Ovary (tissue), 3 donors: ENCODE measurements at regions not wholly inside any gene's neighbourhood (a gene's known extent, or its start where the extent isn't known, plus 50 kb on each side); places are given as distances from the start of the nearest gene placed in this dataset.
"Not testable (repeated sequence)": the region's sequence is repeated elsewhere in the genome, so short reads cannot be mapped to it uniquely, and the experiment has no call there.

ENCODE experiments used
- EP300 ChIP-seq: sonication (generic); formaldehyde crosslinking; IDR thresholded peaks from one replicate; pipeline ENCODE4 v1.6.1; 2017; ENCODE audit warnings: antibody characterized with exemption
- POLR2A ChIP-seq: fragments of 450-650 bp; IDR thresholded peaks from one replicate; pipeline ENCODE4 v1.6.1; 2017; ENCODE audit warnings: antibody characterized with exemption, mild to moderate bottlenecking, moderate library complexity
- TF ChIP-seq, protein P1 (sequence below), 3 donors: fragments of 450-650 bp in 2 of 3; fragments of 200-600 bp in 1 of 3; IDR thresholded peaks; one replicate each; pipeline versions ENCODE4 v1.5.1 to v1.8.0; 2016 to 2022; ENCODE audit warnings: antibody characterized with exemption in 3 of 3, mild to moderate bottlenecking in 1 of 3
- donor health status: DM: no; HTN: no; CAD: no.

DNA sequence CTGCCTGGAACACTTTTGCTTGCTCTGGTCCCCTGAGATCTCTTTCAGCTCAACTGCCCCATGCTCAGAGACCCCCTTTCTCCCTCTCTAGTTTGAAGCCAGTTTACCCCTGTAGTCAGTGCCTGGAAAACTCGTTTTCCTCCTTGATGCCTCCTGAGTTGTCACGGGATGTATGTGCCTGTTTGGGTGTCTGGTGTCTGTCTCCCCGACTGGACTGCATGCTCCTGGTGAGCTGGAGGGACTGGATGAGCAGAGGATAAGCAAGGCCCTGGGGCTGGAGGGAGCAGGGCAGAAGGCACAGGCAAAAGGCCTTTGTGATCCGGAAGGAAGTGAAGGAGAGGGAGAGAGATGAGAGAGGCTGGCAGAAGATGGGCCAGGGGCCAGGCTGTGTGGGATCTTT is 120.3 kb upstream of the ZNF195 start:
- TF ChIP-seq, protein P1, sequence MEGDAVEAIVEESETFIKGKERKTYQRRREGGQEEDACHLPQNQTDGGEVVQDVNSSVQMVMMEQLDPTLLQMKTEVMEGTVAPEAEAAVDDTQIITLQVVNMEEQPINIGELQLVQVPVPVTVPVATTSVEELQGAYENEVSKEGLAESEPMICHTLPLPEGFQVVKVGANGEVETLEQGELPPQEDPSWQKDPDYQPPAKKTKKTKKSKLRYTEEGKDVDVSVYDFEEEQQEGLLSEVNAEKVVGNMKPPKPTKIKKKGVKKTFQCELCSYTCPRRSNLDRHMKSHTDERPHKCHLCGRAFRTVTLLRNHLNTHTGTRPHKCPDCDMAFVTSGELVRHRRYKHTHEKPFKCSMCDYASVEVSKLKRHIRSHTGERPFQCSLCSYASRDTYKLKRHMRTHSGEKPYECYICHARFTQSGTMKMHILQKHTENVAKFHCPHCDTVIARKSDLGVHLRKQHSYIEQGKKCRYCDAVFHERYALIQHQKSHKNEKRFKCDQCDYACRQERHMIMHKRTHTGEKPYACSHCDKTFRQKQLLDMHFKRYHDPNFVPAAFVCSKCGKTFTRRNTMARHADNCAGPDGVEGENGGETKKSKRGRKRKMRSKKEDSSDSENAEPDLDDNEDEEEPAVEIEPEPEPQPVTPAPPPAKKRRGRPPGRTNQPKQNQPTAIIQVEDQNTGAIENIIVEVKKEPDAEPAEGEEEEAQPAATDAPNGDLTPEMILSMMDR (IDR thresholded peaks at IDR 0.05): not testable (repeated sequence)
- TF ChIP-seq POLR2A, EP300: not testable (repeated sequence)
